ENCODE measurements at regions not wholly inside any gene's neighbourhood (a gene's known extent, or its start where the extent isn't known, plus 50 kb on each side); places are given as distances from the start of the nearest gene placed in this dataset.

- TF ChIP-seq EZH2 (IDR thresholded peaks at IDR 0.05; ENCODE audit: borderline replicate concordance, low read depth, low read length, severe bottlenecking): no peak
- TF ChIP-seq CTCF (IDR thresholded peaks at IDR 0.05; ENCODE audit: borderline replicate concordance, extremely low read depth, low read length, poor library complexity, severe bottlenecking): no peak
These were observed 706.9 kb downstream of the METTL15 start for GRCh38 chr11:28815110-28815509.

All from DND-41 (cell line).